ENCODE measurements at regions not wholly inside any gene's neighbourhood (a gene's known extent, or its start where the extent isn't known, plus 50 kb on each side); places are given as distances from the start of the nearest gene placed in this dataset.

DNA sequence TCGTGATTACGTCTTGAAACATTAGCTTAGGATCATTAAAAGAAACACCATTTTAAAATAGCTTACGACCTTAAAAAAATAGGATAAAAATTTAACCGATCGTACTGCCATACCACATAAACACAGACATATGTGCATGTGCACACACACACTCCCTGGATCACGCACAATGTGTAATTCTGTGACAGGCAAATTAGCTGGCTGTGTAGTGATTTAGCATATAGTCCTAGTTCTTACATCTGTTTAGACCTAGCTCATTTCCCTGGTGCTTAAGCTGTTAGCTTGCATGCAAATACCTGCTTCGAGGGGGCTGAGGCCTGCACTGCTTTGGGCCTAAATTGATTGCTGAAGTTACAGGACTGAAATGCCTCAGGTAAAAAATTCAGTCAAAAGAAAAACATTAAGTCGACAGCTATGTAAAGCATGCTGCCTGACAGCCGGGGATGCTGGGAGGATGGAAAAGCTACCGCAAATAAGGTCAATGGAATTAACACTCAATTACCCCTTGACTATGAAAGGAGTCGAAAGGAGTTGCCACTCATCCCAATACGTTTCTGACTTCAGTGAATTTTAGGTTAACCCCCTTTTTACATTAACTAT lies 267.1 kb upstream of the FZD8 start:
- H3K27me3 ChIP-seq (ENCODE audit: control insufficient read depth, insufficient read depth, low read length), result no peaks in the 10 kb centered on the region
- no peaks in the 10 kb centered on the region for H3K36me3 ChIP-seq (ENCODE audit: control insufficient read depth, insufficient read depth, low read length)
- H3K4me3 ChIP-seq (ENCODE audit: low read depth, low read length), result no peak overlapping the region
- no peak for DNase-seq (ENCODE audit: low read depth)
- TF ChIP-seq, protein P1, sequence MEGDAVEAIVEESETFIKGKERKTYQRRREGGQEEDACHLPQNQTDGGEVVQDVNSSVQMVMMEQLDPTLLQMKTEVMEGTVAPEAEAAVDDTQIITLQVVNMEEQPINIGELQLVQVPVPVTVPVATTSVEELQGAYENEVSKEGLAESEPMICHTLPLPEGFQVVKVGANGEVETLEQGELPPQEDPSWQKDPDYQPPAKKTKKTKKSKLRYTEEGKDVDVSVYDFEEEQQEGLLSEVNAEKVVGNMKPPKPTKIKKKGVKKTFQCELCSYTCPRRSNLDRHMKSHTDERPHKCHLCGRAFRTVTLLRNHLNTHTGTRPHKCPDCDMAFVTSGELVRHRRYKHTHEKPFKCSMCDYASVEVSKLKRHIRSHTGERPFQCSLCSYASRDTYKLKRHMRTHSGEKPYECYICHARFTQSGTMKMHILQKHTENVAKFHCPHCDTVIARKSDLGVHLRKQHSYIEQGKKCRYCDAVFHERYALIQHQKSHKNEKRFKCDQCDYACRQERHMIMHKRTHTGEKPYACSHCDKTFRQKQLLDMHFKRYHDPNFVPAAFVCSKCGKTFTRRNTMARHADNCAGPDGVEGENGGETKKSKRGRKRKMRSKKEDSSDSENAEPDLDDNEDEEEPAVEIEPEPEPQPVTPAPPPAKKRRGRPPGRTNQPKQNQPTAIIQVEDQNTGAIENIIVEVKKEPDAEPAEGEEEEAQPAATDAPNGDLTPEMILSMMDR (IDR thresholded peaks at IDR 0.05; ENCODE audit: insufficient read depth, low read length, poor library complexity, severe bottlenecking), result no peak

DNA sequence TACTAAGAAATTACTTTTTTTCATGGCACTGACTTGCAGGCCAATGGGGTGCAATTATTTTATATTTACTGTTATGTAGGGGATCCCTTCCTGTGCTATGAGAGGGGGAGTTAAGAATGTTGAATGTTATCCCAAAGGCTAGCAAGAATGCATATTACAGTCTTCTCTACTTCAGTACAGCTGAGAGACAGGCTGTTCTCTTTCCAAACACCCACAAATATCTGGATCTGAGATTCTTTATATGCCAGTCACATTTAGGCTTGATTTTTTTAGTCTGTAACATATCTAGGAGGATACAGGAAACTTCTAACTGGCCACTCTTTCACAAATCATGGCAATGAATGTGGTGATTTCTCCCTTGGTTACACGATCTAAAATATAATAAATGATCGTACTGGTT lies 266.4 kb upstream of the FZD8 start:
- Histone ChIP-seq H3K4me3 (ENCODE audit: low read depth, low read length) (no peak overlapping the region), H3K27me3 (ENCODE audit: control insufficient read depth, insufficient read depth, low read length) (no peaks in the 10 kb centered on the region), H3K36me3 (ENCODE audit: control insufficient read depth, insufficient read depth, low read length) (no peaks in the 10 kb centered on the region)
- no peak for DNase-seq (ENCODE audit: low read depth)
- TF ChIP-seq, protein P1 (IDR thresholded peaks at IDR 0.05; ENCODE audit: insufficient read depth, low read length, poor library complexity, severe bottlenecking), result no peak

DNA sequence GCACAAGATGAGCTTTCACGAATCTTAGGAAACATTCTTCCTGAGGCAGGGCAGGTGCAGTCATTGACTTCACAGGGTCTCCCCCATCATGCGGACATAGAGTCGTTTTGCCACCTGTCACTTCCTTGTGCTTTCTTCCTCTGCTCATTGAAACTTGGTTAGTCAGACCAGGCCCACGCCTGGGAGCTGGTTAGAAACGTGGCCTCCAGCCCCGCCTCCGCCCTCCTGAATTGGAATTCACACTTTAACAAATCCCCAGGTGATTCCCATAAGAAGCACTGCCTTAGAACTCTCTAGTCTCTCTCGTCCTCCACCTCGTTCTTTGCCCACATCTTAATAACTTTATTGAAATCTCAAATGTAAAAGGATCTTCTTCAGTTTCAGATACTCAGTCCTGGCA lies 265.5 kb upstream of the FZD8 start:
- H3K4me3 ChIP-seq (ENCODE audit: low read depth, low read length), result no peak overlapping the region
- DNase-seq (ENCODE audit: low read depth), result no peak
- TF ChIP-seq, protein P1 (IDR thresholded peaks at IDR 0.05; ENCODE audit: insufficient read depth, low read length, poor library complexity, severe bottlenecking), result no peak
- no peaks in the 10 kb centered on the region for H3K36me3 ChIP-seq (ENCODE audit: control insufficient read depth, insufficient read depth, low read length)
- no peaks in the 10 kb centered on the region for H3K27me3 ChIP-seq (ENCODE audit: control insufficient read depth, insufficient read depth, low read length)

DNA sequence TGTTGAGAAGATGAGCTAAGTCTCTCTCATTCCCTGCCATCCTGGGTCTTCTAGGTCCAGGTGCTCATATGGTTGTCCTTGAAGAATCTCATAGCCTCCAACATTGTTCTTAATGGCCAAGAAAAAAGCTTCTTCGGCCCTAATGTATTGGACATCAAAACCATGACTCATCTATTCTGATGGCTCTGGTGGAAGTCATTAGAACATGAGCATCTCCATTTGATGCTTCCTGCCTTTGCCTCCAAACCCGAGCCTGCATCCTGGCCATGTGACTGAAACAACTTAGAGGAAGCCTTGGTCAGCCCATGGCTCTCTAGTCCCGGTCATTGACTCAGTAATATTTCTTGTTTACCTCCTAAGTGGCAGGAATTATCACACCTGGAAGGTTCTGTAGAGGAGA lies 264.1 kb upstream of the FZD8 start:
- no peak for DNase-seq (ENCODE audit: low read depth)
- Histone ChIP-seq H3K36me3 (ENCODE audit: control insufficient read depth, insufficient read depth, low read length) (no peaks in the 10 kb centered on the region), H3K27me3 (ENCODE audit: control insufficient read depth, insufficient read depth, low read length) (no peaks in the 10 kb centered on the region), H3K4me3 (ENCODE audit: low read depth, low read length) (no peak overlapping the region)
- TF ChIP-seq, protein P1 (IDR thresholded peaks at IDR 0.05; ENCODE audit: insufficient read depth, low read length, poor library complexity, severe bottlenecking), result no peak

DNA sequence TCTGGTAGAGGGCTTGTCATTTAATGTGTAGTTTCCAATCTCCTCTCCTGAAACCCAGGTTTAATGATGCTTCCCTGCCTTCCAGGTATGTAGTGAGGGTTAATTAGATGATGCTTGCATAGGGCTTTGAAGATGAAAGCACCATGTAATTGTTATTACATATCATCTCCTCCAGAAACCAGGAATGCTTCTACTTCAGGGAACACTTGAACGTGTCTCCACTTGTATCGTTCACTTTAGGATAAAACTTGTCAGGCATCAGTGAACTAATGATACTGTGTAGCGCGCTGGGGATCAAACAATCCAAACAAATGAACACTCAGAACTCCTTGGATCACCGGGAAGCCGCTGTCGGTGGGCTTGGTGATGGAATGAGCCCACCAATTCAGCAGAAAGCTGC lies 260.9 kb upstream of the FZD8 start:
- Histone ChIP-seq H3K36me3 (ENCODE audit: control insufficient read depth, insufficient read depth, low read length) (no peaks in the 10 kb centered on the region), H3K27me3 (ENCODE audit: control insufficient read depth, insufficient read depth, low read length) (no peaks in the 10 kb centered on the region), H3K4me3 (ENCODE audit: low read depth, low read length) (no peak overlapping the region)
- DNase-seq (ENCODE audit: low read depth), result no peak
- TF ChIP-seq, protein P1 (IDR thresholded peaks at IDR 0.05; ENCODE audit: insufficient read depth, low read length, poor library complexity, severe bottlenecking), result no peak

DNA sequence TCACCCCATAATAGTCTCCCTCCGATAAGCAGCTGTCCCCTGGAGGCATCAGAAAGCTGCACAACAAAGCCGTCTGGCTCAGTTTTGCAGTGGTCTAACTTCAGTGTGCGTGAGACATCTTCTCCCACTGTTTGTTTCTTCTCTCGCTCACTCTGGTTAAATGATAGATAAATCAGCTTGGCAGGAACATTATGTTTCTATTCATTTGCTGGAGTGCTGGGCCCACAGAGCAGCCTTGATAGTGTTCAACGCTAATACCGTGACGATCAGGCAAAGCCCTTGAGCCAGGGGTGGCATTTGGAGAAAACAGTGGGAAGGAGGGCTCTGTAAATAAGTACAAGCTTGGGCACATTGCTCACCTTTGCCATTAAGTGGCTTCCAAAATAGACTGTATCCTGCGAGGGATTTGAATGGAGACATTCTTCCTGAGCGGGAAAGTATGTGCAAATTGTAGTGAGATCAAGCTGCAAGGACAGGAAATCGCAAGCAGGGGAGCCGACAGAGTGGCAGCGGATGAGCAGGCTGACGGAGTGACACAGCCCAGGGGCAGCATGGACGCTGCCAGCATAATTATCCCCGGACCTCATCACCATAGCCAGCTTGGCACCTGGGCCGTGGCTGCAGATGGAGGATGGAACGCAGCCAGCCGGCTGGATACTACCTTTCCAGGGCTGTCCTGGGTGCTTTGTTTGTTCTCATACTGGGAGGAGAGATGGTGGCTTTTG lies 256.8 kb upstream of the FZD8 start:
- no peak for DNase-seq (ENCODE audit: low read depth)
- Histone ChIP-seq H3K27me3 (ENCODE audit: control insufficient read depth, insufficient read depth, low read length) (no peaks in the 10 kb centered on the region), H3K36me3 (ENCODE audit: control insufficient read depth, insufficient read depth, low read length) (no peaks in the 10 kb centered on the region), H3K4me3 (ENCODE audit: low read depth, low read length) (no peak overlapping the region)
- TF ChIP-seq, protein P1 (IDR thresholded peaks at IDR 0.05; ENCODE audit: insufficient read depth, low read length, poor library complexity, severe bottlenecking), result no peak

Data from kidney epithelial cell (primary cell).